Ovary (tissue), 7 donors: ENCODE measurements at regions not wholly inside any gene's neighbourhood (a gene's known extent, or its start where the extent isn't known, plus 50 kb on each side); places are given as distances from the start of the nearest gene placed in this dataset.

Experiments used
- DNase-seq, 5 donors: peaks; one replicate each; pipeline ENCODE4 v3.0.0-alpha.2; 2019 to 2020
- H3K27ac ChIP-seq, 2 donors: fragments of 200-600 bp; one replicate each; pipeline versions ENCODE4 v1.5.1 to v1.8.0; 2019 to 2022
- H3K27me3 ChIP-seq: fragments of 200-600 bp; one replicate; pipeline ENCODE4 v1.8.0; 2022
- H3K36me3 ChIP-seq: fragments of 200-600 bp; sonication (generic); one replicate; pipeline ENCODE4 v1.5.1; 2019
- H3K4me1 ChIP-seq: one replicate; pipeline ENCODE4 v1.8.1; 2013; ENCODE audit warnings: mild to moderate bottlenecking, moderate library complexity; ENCODE audit not compliant: insufficient read depth
- H3K4me3 ChIP-seq: fragments of 200-600 bp; sonication (generic); one replicate; pipeline ENCODE4 v1.5.1; 2017
- H3K9me3 ChIP-seq, 2 donors: fragments of 200-600 bp in 1 of 2; sonication (generic) in 1 of 2; one replicate each; pipeline versions ENCODE4 v1.5.1 to v1.8.1; 2013 to 2019; ENCODE audit warnings: mild to moderate bottlenecking in 1 of 2, moderate library complexity in 1 of 2
- CTCF ChIP-seq, 3 donors: fragments of 450-650 bp in 2 of 3; fragments of 200-600 bp in 1 of 3; IDR thresholded peaks; one replicate each; pipeline versions ENCODE4 v1.5.1 to v1.8.0; 2016 to 2022; ENCODE audit warnings: antibody characterized with exemption in 3 of 3, mild to moderate bottlenecking in 1 of 3
- EP300 ChIP-seq: sonication (generic); formaldehyde crosslinking; IDR thresholded peaks from one replicate; pipeline ENCODE4 v1.6.1; 2017; ENCODE audit warnings: antibody characterized with exemption
- POLR2A ChIP-seq: fragments of 450-650 bp; IDR thresholded peaks from one replicate; pipeline ENCODE4 v1.6.1; 2017; ENCODE audit warnings: antibody characterized with exemption, mild to moderate bottlenecking, moderate library complexity
- WGBS, 3 donors: extraction: QIAGEN DNeasy Blood & Tissue Kit in 1 of 3; methylation state at CpG; one replicate each; pipeline versions ENCODE4 v1.1.5 to v1.1.7; 2013 to 2017; 5-methylcytosine and 5-hydroxymethylcytosine counted together
- intact Hi-C, 4 donors: fragments of 100-400 bp; cut with DNase I; formaldehyde crosslinking; loops; one replicate each; pipeline versions ENCODE4 v1.11.0 to v1.15.1; 2022 to 2023
- donor health status: DM: no; HTN: no; CAD: no; lungs with moderate emphysema.
- donor health status: DM: no; HTN: no; CAD: no.
- donor health status: Bipolar disorder and iron deficiency.
- donor health status: DM: no; HTN: no; CAD: no.
- donor health status: DM: yes; HTN: yes; CAD: no.

- DNase-seq = no peak
- no peak for TF ChIP-seq EP300
- Histone ChIP-seq H3K4me3 (no peak overlapping the region), H3K27me3 (no peaks in the 10 kb centered on the region), H3K36me3 (no peaks in the 10 kb centered on the region), H3K27ac (no peak overlapping the region), H3K4me1 (no peaks in the 10 kb centered on the region), H3K9me3 (no peaks in the 10 kb centered on the region)
- intact Hi-C loops = no loop called here
Measured at GRCh38 chr5:89351975-89352374, 469.0 kb upstream of the MEF2C start.

GRCh38 chr5:89351222-89351621, 468.2 kb upstream of the MEF2C start:
- no peak overlapping the region for H3K27ac ChIP-seq
- H3K36me3 ChIP-seq = no peaks in the 10 kb centered on the region
- intact Hi-C loops = no loop called here
- no peak for TF ChIP-seq EP300
- no peak for TF ChIP-seq CTCF (IDR thresholded peaks at IDR 0.05)
- no peak for TF ChIP-seq POLR2A
- no peaks in the 10 kb centered on the region for H3K9me3 ChIP-seq
- 80 to 91% (median 80%) methylated on average over 4 of the region's 4 CpGs for WGBS, 3 donors
- no peaks in the 10 kb centered on the region for H3K27me3 ChIP-seq
- DNase-seq = no peak
- H3K4me1 ChIP-seq = no peaks in the 10 kb centered on the region
- H3K4me3 ChIP-seq = no peak overlapping the region

GRCh38 chr5:89350684-89351083, 467.7 kb upstream of the MEF2C start:
- Histone ChIP-seq H3K27me3 (no peaks in the 10 kb centered on the region), H3K27ac (no peak overlapping the region), H3K9me3 (no peaks in the 10 kb centered on the region), H3K4me3 (no peak overlapping the region), H3K36me3 (no peaks in the 10 kb centered on the region), H3K4me1 (no peaks in the 10 kb centered on the region)
- intact Hi-C loops = no loop called here
- TF ChIP-seq CTCF (IDR thresholded peaks at IDR 0.05) = no peak
- TF ChIP-seq EP300 = no peak
- no peak for TF ChIP-seq POLR2A
- DNase-seq = no peak

GRCh38 chr5:89349246-89349980, 466.4 kb upstream of the MEF2C start:
- Histone ChIP-seq H3K9me3 (no peaks in the 10 kb centered on the region), H3K27ac (no peak overlapping the region), H3K4me3 (no peak overlapping the region), H3K36me3 (no peaks in the 10 kb centered on the region), H3K27me3 (no peaks in the 10 kb centered on the region), H3K4me1 (no peaks in the 10 kb centered on the region)
- no peak for DNase-seq
- 52 to 71% (median 61%) methylated on average over 3 of the region's 3 CpGs for WGBS, 3 donors
- intact Hi-C loops = no loop called here
- TF ChIP-seq POLR2A = no peak

- no peaks in the 10 kb centered on the region for H3K9me3 ChIP-seq
- no peaks in the 10 kb centered on the region for H3K36me3 ChIP-seq
- no peak overlapping the region for H3K27ac ChIP-seq
- peaks cover 3% of the 10 kb centered on the region for H3K4me1 ChIP-seq
- WGBS, 3 donors = 88 to 97% (median 91%) methylated on average over 1 of the region's 1 CpG
- DNase-seq = no peak
- no peaks in the 10 kb centered on the region for H3K27me3 ChIP-seq
- H3K4me3 ChIP-seq = no peak overlapping the region
- TF ChIP-seq EP300 = no peak
- intact Hi-C loops = no loop called here
Measured at GRCh38 chr5:89346573-89346972, 463.6 kb upstream of the MEF2C start.

GRCh38 chr5:89343666-89344065, 460.7 kb upstream of the MEF2C start:
- Histone ChIP-seq H3K9me3 (no peaks in the 10 kb centered on the region), H3K27ac (no peak overlapping the region), H3K4me1 (peaks cover 3% of the 10 kb centered on the region), H3K27me3 (no peaks in the 10 kb centered on the region), H3K4me3 (no peak overlapping the region), H3K36me3 (no peaks in the 10 kb centered on the region)
- no peak for DNase-seq
- 8 to 11% (median 8%) methylated on average over 4 of the region's 4 CpGs for WGBS, 3 donors
- TF ChIP-seq EP300 = no peak
- intact Hi-C loops = no loop called here
